ENCODE measurements at regions not wholly inside any gene's neighbourhood (a gene's known extent, or its start where the extent isn't known, plus 50 kb on each side); places are given as distances from the start of the nearest gene placed in this dataset.
A peak's percentile ranks its signal among the peaks of the same experiment; 100 is the strongest.

DNA sequence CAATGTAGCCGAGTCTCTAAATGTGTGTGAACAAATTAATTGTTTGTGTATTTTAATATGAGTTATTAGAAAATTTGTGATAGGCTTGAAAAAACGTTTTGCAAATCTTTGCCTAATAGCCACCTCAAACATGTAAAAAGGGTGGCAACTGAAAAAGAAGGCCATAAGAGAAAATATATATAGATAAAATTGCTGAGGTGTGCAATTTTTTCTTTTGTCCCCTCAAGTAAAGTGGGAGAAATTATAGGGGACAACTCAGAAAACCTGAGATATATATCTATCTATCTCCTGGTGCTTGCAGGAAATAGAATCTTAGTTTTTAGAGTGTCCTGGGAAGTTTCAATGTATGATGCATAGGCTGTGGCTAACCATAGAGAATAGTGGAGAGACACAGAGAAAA, 201.4 kb upstream of the LRP1B start:
- DNase-seq (ENCODE audit: low read depth) (no peak), FAIRE-seq (no peak)
- no peaks in the 10 kb centered on the region for H3K36me3 ChIP-seq (ENCODE audit: control insufficient read depth, insufficient read depth, low read length)
- TF ChIP-seq, protein P1, sequence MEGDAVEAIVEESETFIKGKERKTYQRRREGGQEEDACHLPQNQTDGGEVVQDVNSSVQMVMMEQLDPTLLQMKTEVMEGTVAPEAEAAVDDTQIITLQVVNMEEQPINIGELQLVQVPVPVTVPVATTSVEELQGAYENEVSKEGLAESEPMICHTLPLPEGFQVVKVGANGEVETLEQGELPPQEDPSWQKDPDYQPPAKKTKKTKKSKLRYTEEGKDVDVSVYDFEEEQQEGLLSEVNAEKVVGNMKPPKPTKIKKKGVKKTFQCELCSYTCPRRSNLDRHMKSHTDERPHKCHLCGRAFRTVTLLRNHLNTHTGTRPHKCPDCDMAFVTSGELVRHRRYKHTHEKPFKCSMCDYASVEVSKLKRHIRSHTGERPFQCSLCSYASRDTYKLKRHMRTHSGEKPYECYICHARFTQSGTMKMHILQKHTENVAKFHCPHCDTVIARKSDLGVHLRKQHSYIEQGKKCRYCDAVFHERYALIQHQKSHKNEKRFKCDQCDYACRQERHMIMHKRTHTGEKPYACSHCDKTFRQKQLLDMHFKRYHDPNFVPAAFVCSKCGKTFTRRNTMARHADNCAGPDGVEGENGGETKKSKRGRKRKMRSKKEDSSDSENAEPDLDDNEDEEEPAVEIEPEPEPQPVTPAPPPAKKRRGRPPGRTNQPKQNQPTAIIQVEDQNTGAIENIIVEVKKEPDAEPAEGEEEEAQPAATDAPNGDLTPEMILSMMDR (IDR thresholded peaks at IDR 0.05; ENCODE audit: insufficient read depth, low read length, severe bottlenecking) = no peak
- no peak overlapping the region for H3K4me3 ChIP-seq (ENCODE audit: low read depth, low read length)
- no peaks in the 10 kb centered on the region for H3K27me3 ChIP-seq (ENCODE audit: control insufficient read depth, insufficient read depth, low read length)

DNA sequence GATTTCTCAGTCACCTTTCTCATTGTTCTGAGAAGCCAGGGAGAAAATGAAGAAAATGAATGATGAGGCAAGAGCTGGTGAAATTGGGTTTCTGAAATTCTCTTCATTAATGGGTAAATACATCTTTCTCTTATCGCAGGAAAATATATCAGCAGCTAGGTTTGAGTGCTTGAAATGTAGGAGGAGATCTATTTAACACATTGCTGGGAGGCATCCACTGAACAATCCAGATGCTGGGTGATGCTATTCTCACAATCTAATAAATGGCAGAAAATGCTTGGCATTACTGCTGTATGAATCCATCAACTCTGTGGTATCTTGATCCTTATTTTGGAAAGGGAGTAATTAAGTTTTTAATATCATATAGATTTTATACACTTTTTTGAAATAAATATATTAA, 199.6 kb upstream of the LRP1B start:
- Histone ChIP-seq H3K4me3 (ENCODE audit: low read depth, low read length) (no peak overlapping the region), H3K36me3 (ENCODE audit: control insufficient read depth, insufficient read depth, low read length) (no peaks in the 10 kb centered on the region), H3K27me3 (ENCODE audit: control insufficient read depth, insufficient read depth, low read length) (no peaks in the 10 kb centered on the region)
- DNase-seq (ENCODE audit: low read depth) = no peak
- TF ChIP-seq, protein P1 (IDR thresholded peaks at IDR 0.05; ENCODE audit: insufficient read depth, low read length, severe bottlenecking) = no peak
- FAIRE-seq = no peak

DNA sequence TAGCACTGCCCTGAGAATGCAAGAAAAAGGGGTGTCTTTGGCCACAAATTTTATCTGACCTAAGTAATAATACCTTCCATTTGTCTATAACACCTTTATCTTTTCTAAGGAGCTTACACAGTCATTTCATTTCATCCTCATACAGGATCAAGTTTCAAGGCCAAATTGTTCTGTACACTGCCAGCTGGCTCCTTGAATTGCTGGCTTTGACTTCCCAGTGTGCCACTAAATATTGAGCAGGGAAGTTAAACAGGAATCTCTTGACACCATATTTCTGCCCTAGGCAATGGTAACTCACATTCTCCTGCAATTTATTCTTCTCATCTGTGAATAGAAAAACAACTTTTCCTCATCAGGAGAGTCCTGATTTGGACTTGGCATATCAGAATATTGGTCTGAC, 195.1 kb upstream of the LRP1B start:
- no peak for DNase-seq (ENCODE audit: low read depth)
- TF ChIP-seq, protein P1 (IDR thresholded peaks at IDR 0.05; ENCODE audit: insufficient read depth, low read length, severe bottlenecking) = no peak
- H3K36me3 ChIP-seq (ENCODE audit: control insufficient read depth, insufficient read depth, low read length) = no peaks in the 10 kb centered on the region
- no peak overlapping the region for H3K4me3 ChIP-seq (ENCODE audit: low read depth, low read length)
- no peak for FAIRE-seq
- H3K27me3 ChIP-seq (ENCODE audit: control insufficient read depth, insufficient read depth, low read length) = no peaks in the 10 kb centered on the region

DNA sequence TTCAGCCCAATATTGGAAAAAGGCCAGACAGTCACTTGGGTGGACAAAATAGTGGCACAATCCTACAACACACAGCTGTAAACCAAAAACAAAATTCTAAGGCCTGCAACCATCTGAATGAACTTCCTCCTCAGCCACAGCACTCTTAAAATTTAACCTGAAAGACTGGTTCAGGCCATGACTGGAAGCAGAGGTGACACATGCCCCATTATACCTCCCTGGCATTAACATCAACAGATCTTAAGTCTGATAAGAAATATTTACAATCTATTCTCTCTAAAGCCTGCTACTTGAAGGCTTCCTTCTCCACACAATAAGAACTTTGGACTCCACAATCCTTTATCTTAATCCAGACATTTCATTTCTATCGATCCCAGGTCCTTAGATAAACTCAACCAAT, 192.4 kb upstream of the LRP1B start:
- Histone ChIP-seq H3K27me3 (ENCODE audit: control insufficient read depth, insufficient read depth, low read length) (no peaks in the 10 kb centered on the region), H3K4me3 (ENCODE audit: low read depth, low read length) (no peak overlapping the region), H3K36me3 (ENCODE audit: control insufficient read depth, insufficient read depth, low read length) (no peaks in the 10 kb centered on the region)
- TF ChIP-seq, protein P1 (IDR thresholded peaks at IDR 0.05; ENCODE audit: insufficient read depth, low read length, severe bottlenecking) = no peak
- DNase-seq (ENCODE audit: low read depth) (no peak), FAIRE-seq (no peak)

DNA sequence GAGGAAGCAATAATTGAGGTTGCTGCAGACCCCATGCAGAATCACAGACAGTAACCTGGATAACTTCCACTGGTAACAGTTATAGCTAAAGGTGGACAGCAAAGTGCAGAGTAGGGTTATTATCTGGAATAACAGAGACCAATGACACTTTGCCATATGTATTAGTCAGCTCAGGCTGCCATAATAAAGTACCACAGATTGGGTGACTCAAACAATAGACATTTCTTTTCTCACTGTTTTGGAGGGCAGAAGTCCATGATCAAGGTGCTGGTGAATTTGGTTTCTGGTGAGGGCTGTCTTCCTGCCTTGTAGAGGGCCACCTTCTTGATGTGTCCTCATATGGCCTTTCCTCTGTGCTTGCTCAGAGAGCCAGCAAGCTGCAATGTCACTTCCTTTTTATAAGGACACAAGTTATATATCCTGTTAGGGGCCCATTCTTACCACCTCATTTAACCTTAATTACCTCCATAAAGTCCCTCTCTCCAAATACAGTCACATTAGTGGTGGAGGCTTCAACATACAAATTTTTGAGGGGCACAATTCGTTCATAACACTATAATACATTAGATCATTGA, 191.0 kb upstream of the LRP1B start:
- TF ChIP-seq, protein P1 (IDR thresholded peaks at IDR 0.05; ENCODE audit: insufficient read depth, low read length, severe bottlenecking) = no peak
- Histone ChIP-seq H3K27me3 (ENCODE audit: control insufficient read depth, insufficient read depth, low read length) (no peaks in the 10 kb centered on the region), H3K4me3 (ENCODE audit: low read depth, low read length) (no peak overlapping the region), H3K36me3 (ENCODE audit: control insufficient read depth, insufficient read depth, low read length) (no peaks in the 10 kb centered on the region)
- FAIRE-seq = no peak
- peak; percentile 12 for DNase-seq (ENCODE audit: low read depth)

DNA sequence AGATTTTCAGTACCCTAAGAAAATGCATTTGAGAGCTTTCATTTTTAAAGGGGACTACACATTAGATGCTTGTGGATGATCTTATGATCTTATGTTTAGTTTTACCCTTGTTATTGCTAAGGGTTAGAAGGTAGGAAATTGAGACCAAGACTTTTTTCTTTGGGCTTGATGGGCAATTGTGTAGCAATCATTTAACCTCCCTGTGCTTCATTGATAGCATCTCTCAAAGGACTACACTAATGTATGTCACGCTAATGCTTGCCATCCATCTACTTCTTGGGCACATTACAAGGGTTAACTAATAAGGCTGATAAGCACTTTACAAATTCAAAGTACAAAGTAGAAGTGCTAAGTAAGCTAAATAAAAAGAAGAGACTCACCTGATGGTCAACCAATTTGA, 189.3 kb upstream of the LRP1B start:
- TF ChIP-seq, protein P1 (IDR thresholded peaks at IDR 0.05; ENCODE audit: insufficient read depth, low read length, severe bottlenecking) = no peak
- no peaks in the 10 kb centered on the region for H3K36me3 ChIP-seq (ENCODE audit: control insufficient read depth, insufficient read depth, low read length)
- FAIRE-seq (no peak), DNase-seq (ENCODE audit: low read depth) (no peak)
- no peaks in the 10 kb centered on the region for H3K27me3 ChIP-seq (ENCODE audit: control insufficient read depth, insufficient read depth, low read length)
- no peak overlapping the region for H3K4me3 ChIP-seq (ENCODE audit: low read depth, low read length)

All from bronchial epithelial cell (primary cell).